Right lobe of liver (tissue), 6 donors: ENCODE measurements at regions not wholly inside any gene's neighbourhood (a gene's known extent, or its start where the extent isn't known, plus 50 kb on each side); places are given as distances from the start of the nearest gene placed in this dataset.

Experiments used
- ATAC-seq, 4 donors: fragments of 200-7000 bp; cut with Tn5 transposase; one replicate each; pipeline ENCODE4 v1.9.1; 2020; ENCODE audit warnings: mild to moderate bottlenecking in 4 of 4, moderate library complexity in 4 of 4
- DNase-seq, 3 donors: peaks; one replicate each; pipeline ENCODE4 v3.0.0-alpha.2; 2020
- H3K27ac ChIP-seq, 3 donors: fragments of 200-600 bp; one replicate each; pipeline ENCODE4 v1.8.0; 2022
- H3K27me3 ChIP-seq, 2 donors: fragments of 200-600 bp; one replicate each; pipeline ENCODE4 v1.8.0; 2022
- H3K36me3 ChIP-seq, 4 donors: fragments of 200-600 bp; sonication (generic) in 1 of 4; one replicate each; pipeline versions ENCODE4 v1.5.1 to v1.8.0; 2017 to 2022; ENCODE audit warnings: control low read depth in 1 of 4
- H3K4me1 ChIP-seq, 4 donors: fragments of 200-600 bp; sonication (generic) in 1 of 4; one replicate each; pipeline versions ENCODE4 v1.5.1 to v1.8.0; 2017 to 2022; ENCODE audit warnings: control low read depth in 1 of 4
- H3K4me3 ChIP-seq, 3 donors: fragments of 200-600 bp; one replicate each; pipeline ENCODE4 v1.8.0; 2022
- H3K9me3 ChIP-seq, 4 donors: fragments of 200-600 bp; sonication (generic) in 1 of 4; one replicate each; pipeline versions ENCODE4 v1.5.1 to v1.8.0; 2017 to 2022; ENCODE audit warnings: control low read depth in 1 of 4
- POLR2A ChIP-seq: fragments of 450-650 bp; IDR thresholded peaks from one replicate; pipeline ENCODE4 v1.6.1; 2017; ENCODE audit warnings: antibody characterized with exemption, mild to moderate bottlenecking
- WGBS: methylation state at CpG from one replicate; pipeline ENCODE4 v1.1.6; 2018; ENCODE audit warnings: low coverage, low lambda C conversion rate; ENCODE audit not compliant: insufficient coverage; ENCODE audit errors: missing lambda C conversion rate; 5-methylcytosine and 5-hydroxymethylcytosine counted together
- intact Hi-C, 2 donors: fragments of 100-400 bp; cut with DNase I; formaldehyde crosslinking; loops; one replicate each; pipeline versions ENCODE4 v1.11.2 to v1.14.1; 2022
- TF ChIP-seq, protein P1 (sequence below), 4 donors: fragments of 200-600 bp in 3 of 4; fragments of 450-650 bp in 1 of 4; IDR thresholded peaks; one replicate each; pipeline versions ENCODE4 v1.5.1 to v1.8.0; 2016 to 2022; ENCODE audit warnings: antibody characterized with exemption in 4 of 4, mild to moderate bottlenecking in 2 of 4
- donor health status: DM: no; HTN: yes; CAD: no.
- donor health status: DM: no; HTN: no; CAD: no.
- donor health status: DM: no; HTN: no; CAD: no.
- donor health status: DM: no; HTN: yes; CAD: no.
- donor health status: DM: no; HTN: yes; CAD: no.

DNA sequence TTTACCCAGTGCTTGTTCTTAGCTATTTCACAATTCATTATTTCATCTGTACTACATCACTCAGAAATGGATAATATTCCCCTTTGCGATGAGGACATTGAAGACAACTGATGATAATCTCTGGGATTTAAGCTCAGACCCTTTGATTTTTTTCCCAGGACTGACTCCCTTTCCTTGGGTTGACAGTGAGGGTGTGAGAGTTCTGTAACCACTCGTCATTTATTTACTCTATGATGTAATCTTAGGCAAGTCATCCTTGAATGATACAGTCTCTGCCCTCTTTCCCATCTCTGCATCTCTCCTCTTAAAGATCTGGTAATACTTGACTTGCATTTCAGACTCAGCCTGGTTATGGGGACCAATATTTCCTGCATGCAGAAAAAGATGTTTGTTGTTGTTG is 1041.7 kb downstream of the AGBL1 start:
- WGBS: 28% methylated on average over 2 of the region's 2 CpGs
- Histone ChIP-seq H3K4me3 (no peak overlapping the region), H3K27me3 (no peaks in the 10 kb centered on the region), H3K9me3 (no peaks in the 10 kb centered on the region), H3K36me3 (no peaks in the 10 kb centered on the region), H3K4me1 (no peaks in the 10 kb centered on the region), H3K27ac (no peak overlapping the region)
- ATAC-seq: no peak
- DNase-seq: no peak
- intact Hi-C loops: no loop called here
- TF ChIP-seq, protein P1, sequence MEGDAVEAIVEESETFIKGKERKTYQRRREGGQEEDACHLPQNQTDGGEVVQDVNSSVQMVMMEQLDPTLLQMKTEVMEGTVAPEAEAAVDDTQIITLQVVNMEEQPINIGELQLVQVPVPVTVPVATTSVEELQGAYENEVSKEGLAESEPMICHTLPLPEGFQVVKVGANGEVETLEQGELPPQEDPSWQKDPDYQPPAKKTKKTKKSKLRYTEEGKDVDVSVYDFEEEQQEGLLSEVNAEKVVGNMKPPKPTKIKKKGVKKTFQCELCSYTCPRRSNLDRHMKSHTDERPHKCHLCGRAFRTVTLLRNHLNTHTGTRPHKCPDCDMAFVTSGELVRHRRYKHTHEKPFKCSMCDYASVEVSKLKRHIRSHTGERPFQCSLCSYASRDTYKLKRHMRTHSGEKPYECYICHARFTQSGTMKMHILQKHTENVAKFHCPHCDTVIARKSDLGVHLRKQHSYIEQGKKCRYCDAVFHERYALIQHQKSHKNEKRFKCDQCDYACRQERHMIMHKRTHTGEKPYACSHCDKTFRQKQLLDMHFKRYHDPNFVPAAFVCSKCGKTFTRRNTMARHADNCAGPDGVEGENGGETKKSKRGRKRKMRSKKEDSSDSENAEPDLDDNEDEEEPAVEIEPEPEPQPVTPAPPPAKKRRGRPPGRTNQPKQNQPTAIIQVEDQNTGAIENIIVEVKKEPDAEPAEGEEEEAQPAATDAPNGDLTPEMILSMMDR (IDR thresholded peaks at IDR 0.05): no peak
- TF ChIP-seq POLR2A: no peak

DNA sequence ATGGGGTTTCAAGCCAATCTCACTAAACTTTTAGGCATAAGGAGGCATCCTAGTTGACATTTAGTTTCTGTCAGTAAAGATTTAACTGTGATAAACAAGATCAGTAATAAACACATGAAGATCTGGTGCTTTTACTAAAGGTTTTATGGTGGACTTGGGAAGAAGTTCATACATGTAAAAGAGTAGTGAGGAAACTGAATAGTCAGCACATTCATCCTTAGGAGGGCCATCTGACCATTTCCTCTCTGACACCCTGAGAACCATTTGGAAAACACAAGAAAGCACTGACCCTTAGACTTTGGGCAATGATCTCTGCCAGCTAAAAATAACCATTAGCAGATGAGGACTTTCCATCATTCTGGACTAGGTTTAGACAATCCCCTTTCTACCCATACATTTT is 1040.9 kb downstream of the AGBL1 start:
- ATAC-seq (no peak), DNase-seq (no peak)
- no peaks in the 10 kb centered on the region for H3K4me1 ChIP-seq
- H3K36me3 ChIP-seq: no peaks in the 10 kb centered on the region
- TF ChIP-seq, protein P1 (IDR thresholded peaks at IDR 0.05): no peak
- no peak for TF ChIP-seq POLR2A
- H3K27me3 ChIP-seq: no peaks in the 10 kb centered on the region
- H3K9me3 ChIP-seq: no peaks in the 10 kb centered on the region
- no peak overlapping the region for H3K27ac ChIP-seq
- intact Hi-C loops: no loop called here
- H3K4me3 ChIP-seq: no peak overlapping the region

DNA sequence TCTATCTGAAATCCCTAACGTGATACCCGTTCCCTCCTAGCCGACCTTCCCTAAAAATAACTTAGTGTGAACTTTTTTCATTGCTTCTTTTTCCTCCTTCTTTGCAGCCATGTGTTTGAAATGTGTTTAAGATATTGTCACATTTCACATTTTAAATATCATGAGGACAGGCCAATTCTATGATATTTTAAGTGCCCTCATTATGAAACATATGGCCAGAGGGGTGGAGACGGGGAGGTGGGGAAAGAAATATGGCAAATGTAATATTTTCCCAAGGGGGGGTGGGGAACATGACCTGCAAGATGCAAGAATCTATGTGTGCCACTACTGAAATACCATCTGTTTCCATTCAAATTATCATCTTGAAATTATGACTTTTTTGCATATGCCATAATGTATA is 1039.2 kb downstream of the AGBL1 start:
- intact Hi-C loops: no loop called here
- Histone ChIP-seq H3K4me3 (no peak overlapping the region), H3K9me3 (no peaks in the 10 kb centered on the region), H3K27ac (no peak overlapping the region), H3K36me3 (no peaks in the 10 kb centered on the region), H3K4me1 (no peaks in the 10 kb centered on the region), H3K27me3 (no peaks in the 10 kb centered on the region)
- DNase-seq (no peak), ATAC-seq (no peak)
- 75% methylated on average over 4 of the region's 4 CpGs for WGBS
- no peak for TF ChIP-seq POLR2A
- TF ChIP-seq, protein P1 (IDR thresholded peaks at IDR 0.05): no peak

DNA sequence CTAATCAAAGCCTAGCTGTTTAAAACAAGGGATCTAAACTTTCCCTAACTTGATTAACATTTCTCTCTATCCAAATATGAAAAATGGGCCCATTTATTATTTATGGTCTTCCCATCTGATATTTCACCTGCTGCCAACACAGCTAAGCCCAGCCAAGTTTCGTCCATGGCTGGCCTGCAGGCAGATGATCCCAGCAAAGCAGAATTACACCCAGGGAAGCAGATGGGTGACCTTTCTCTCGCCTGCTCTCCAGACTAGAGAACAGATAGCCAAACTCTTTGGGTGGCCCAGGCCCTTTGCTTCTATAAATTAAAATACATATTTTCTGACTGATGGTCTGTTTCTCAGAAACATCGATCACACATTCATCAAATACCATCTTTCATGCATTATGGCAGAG is 1038.8 kb downstream of the AGBL1 start:
- WGBS: 48% methylated on average over 3 of the region's 3 CpGs
- DNase-seq (no peak), ATAC-seq (no peak)
- Histone ChIP-seq H3K27me3 (no peaks in the 10 kb centered on the region), H3K36me3 (no peaks in the 10 kb centered on the region), H3K4me1 (no peaks in the 10 kb centered on the region), H3K27ac (no peak overlapping the region), H3K9me3 (no peaks in the 10 kb centered on the region), H3K4me3 (no peak overlapping the region)
- TF ChIP-seq, protein P1 (IDR thresholded peaks at IDR 0.05): no peak
- no peak for TF ChIP-seq POLR2A
- intact Hi-C loops: no loop called here

DNA sequence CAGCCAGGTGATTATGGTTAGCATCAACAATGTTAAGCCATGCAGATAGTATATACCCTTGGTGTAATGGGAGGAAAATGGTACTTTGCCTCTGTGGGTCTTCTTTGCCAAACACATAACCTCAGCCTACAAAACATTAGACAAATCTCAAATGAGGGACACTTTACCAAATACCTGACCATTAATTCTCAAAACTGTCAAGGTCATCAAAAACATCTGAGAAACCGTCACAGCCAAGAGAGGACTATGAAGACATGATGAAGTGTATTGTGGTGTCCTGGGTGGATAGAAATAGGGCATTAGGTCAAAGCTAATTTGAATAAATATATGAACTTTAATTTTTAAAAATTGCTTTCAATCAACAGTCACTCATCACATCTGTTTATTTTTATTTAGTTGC is 1036.1 kb downstream of the AGBL1 start:
- TF ChIP-seq POLR2A: no peak
- TF ChIP-seq, protein P1 (IDR thresholded peaks at IDR 0.05): no peak
- ATAC-seq (no peak), DNase-seq (no peak)
- H3K27me3 ChIP-seq: no peaks in the 10 kb centered on the region
- WGBS: 64% methylated on average over 1 of the region's 1 CpG
- no peak overlapping the region for H3K4me3 ChIP-seq
- intact Hi-C loops: no loop called here
- H3K4me1 ChIP-seq: no peaks in the 10 kb centered on the region
- no peaks in the 10 kb centered on the region for H3K36me3 ChIP-seq
- no peaks in the 10 kb centered on the region for H3K9me3 ChIP-seq
- H3K27ac ChIP-seq: no peak overlapping the region
